HG02642 (cell line): ENCODE measurements at regions not wholly inside any gene's neighbourhood (a gene's known extent, or its start where the extent isn't known, plus 50 kb on each side); places are given as distances from the start of the nearest gene placed in this dataset.

Experiments
- ATAC-seq: cut with Tn5 transposase; IDR thresholded peaks from one replicate; pipeline ENCODE4 v1.9.1; 2021; ENCODE audit warnings: mild to moderate bottlenecking; ENCODE audit not compliant: unreplicated experiment, poor library complexity

- ATAC-seq = peak; percentile 79
Measured at GRCh38 chrY:7273587-7274203, 362.1 kb upstream of the AMELY start.

GRCh38 chrY:7272556-7273195 is 361.1 kb upstream of the AMELY start:
- peak; percentile 27 for ATAC-seq

- ATAC-seq = no peak
Measured at GRCh38 chrY:7263773-7264172, 352.2 kb upstream of the AMELY start.

- no peak for ATAC-seq
Measured at GRCh38 chrY:7262531-7262930, 351.0 kb upstream of the AMELY start.

- ATAC-seq = no peak
Measured at GRCh38 chrY:7261254-7261653, 349.7 kb upstream of the AMELY start.

GRCh38 chrY:7240101-7240500 is 328.5 kb upstream of the AMELY start:
- no peak for ATAC-seq

GRCh38 chrY:7211971-7212370 is 300.4 kb upstream of the AMELY start:
- no peak for ATAC-seq

GRCh38 chrY:7204456-7204855 is 292.9 kb upstream of the AMELY start:
- no peak for ATAC-seq

- no peak for ATAC-seq
Measured at GRCh38 chrY:7182591-7182990, 271.0 kb upstream of the AMELY start.

- no peak for ATAC-seq
Measured at GRCh38 chrY:7177631-7178030, 266.1 kb upstream of the AMELY start.

- ATAC-seq = no peak
Measured at GRCh38 chrY:7169475-7169874, 257.9 kb upstream of the AMELY start.

- no peak for ATAC-seq
Measured at GRCh38 chrY:7141477-7141876, 229.9 kb upstream of the AMELY start.
